IPS-20b (cell line): ENCODE measurements at regions not wholly inside any gene's neighbourhood (a gene's known extent, or its start where the extent isn't known, plus 50 kb on each side); places are given as distances from the start of the nearest gene placed in this dataset.

Experiments
- H3K27ac ChIP-seq: one replicate; pipeline ENCODE4 v1.5.1; 2013; ENCODE audit warnings: low read length
- H3K27me3 ChIP-seq: 2 replicates; pipeline ENCODE4 v1.6.1; 2013; ENCODE audit warnings: mild to moderate bottlenecking, low read length, inconsistent platforms; ENCODE audit not compliant: insufficient read depth
- H3K36me3 ChIP-seq: 2 replicates; pipeline ENCODE4 v1.6.1; 2013; ENCODE audit warnings: low read depth, mild to moderate bottlenecking, inconsistent platforms, low read length, moderate library complexity; ENCODE audit not compliant: insufficient read depth
- H3K4me1 ChIP-seq: 2 replicates; pipeline ENCODE4 v1.6.1; 2013; ENCODE audit warnings: mild to moderate bottlenecking, control low read depth, inconsistent platforms, low read length, moderate library complexity; ENCODE audit not compliant: insufficient read depth
- H3K4me3 ChIP-seq: 2 replicates; pipeline ENCODE4 v1.5.1; 2013; ENCODE audit warnings: mild to moderate bottlenecking, low read length, inconsistent platforms
- H3K9ac ChIP-seq: 2 replicates; pipeline ENCODE4 v1.6.1; 2013; ENCODE audit warnings: low read depth, mild to moderate bottlenecking, inconsistent platforms, low read length, moderate library complexity
- H3K9me3 ChIP-seq: 2 replicates; pipeline ENCODE4 v1.6.1; 2013; ENCODE audit warnings: mild to moderate bottlenecking, low read depth, low read length, inconsistent platforms; ENCODE audit not compliant: insufficient read depth

DNA sequence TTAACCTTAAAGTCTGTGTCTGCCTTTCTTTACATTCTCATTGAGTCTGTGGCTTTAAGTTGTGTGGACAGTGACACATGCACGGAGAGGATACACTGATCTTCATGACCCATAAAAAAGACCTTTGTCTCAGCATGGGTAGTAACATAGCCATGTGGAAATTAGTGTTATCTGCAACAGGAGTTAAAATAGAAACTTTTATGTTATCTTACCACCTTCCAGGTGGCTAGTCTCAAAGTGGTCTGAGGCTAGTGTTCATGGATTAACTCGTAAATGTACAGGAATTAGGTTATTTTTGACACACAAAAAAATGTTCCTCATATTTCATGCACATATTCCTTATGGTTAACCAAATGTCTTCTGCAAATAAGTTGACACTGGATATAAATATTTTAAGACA lies 607.0 kb downstream of the ISL1 start:
- Histone ChIP-seq H3K4me1 (no peaks in the 10 kb centered on the region), H3K36me3 (no peaks in the 10 kb centered on the region)

DNA sequence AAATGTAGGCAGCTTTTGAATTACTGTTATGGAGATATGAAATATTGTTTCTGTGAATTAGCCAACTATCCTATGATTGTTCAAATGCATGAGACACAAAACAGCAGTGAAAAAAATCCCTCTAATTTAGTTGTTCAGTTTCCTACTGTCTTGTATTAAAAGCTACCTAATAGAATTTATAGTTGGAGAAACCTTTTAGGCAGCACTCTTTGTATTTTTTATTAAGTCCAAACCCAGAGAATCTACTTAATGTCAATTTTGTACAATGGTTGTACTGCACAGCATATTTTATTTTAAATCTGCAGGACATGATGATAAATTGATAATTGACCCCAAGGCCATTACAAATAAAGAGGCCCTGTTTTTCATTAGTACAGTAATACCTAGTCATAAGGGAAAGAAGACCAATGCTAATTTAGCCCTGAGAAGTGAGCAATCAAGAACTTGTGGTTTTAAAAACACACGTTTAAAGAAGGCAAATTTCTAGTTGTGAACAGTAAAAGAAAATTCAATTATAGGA lies 607.5 kb downstream of the ISL1 start:
- no peaks in the 10 kb centered on the region for H3K4me1 ChIP-seq
- H3K36me3 ChIP-seq = no peaks in the 10 kb centered on the region
- peaks cover 5% of the 10 kb centered on the region; the same call in 1 of the 2 replicates for H3K27me3 ChIP-seq
- H3K9me3 ChIP-seq = no peaks in the 10 kb centered on the region
- H3K27ac ChIP-seq = no peak overlapping the region
- H3K9ac ChIP-seq = no peak overlapping the region
- H3K4me3 ChIP-seq = no peak overlapping the region

More for the DNA sequence above, 607.0 kb downstream of the ISL1 start:
- no peak overlapping the region for H3K9ac ChIP-seq
- H3K4me3 ChIP-seq = no peak overlapping the region
- H3K27ac ChIP-seq = no peak overlapping the region
- no peaks in the 10 kb centered on the region for H3K9me3 ChIP-seq
- peaks cover 5% of the 10 kb centered on the region; the same call in 1 of the 2 replicates for H3K27me3 ChIP-seq

DNA sequence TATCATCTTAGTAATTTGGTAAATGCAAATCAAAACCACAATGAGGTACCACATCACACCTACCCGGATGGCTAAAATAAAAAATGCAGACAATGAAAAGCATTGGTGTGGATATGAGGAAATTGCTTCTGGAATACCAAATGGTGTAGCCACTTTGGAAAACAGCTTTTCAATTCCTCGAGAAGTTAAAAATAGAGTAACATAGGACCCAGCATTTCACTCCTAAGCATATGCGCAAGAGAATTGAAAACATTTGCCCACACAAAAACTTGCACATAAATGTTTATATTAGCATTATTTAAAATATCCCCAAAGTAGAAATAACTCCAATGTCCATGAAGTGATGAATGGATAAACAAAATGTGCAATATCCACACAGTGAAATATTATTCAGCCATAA lies 608.7 kb downstream of the ISL1 start:
- no peak overlapping the region for H3K27ac ChIP-seq
- no peak overlapping the region for H3K4me3 ChIP-seq
- H3K27me3 ChIP-seq = peaks cover 5% of the 10 kb centered on the region; the same call in 1 of the 2 replicates
- no peaks in the 10 kb centered on the region for H3K4me1 ChIP-seq
- no peaks in the 10 kb centered on the region for H3K9me3 ChIP-seq
- no peak overlapping the region for H3K9ac ChIP-seq
- H3K36me3 ChIP-seq = no peaks in the 10 kb centered on the region

DNA sequence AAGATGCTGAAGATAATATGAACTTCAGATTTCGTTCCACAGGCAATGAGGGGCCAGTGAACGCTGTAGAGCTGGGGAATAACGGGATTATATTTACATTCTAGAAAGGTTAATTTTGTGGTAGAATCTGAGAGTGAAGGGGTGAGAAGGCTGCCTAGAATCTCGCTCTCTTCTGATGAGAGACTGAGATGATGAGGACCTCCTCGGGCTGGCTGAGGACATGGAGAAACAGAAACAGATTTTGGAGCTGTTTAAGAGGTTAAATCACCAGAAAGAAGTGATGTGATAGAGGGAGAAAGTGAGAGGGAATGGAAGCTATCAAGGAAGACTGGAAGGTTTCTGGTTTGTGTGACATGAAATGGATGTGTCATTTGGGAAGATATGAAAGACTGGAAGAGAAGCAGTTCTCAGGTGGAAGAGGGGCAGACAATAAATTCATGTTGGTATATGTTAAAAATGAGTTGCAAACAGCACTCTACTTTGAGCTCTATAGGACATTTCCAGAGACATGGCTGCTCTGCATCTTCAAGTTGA lies 612.6 kb downstream of the ISL1 start:
- H3K9me3 ChIP-seq = no peaks in the 10 kb centered on the region
- H3K36me3 ChIP-seq = no peaks in the 10 kb centered on the region
- H3K4me3 ChIP-seq = no peak overlapping the region
- H3K4me1 ChIP-seq = no peaks in the 10 kb centered on the region
- peaks cover 4% of the 10 kb centered on the region for H3K27me3 ChIP-seq
- no peak overlapping the region for H3K27ac ChIP-seq
- no peak overlapping the region for H3K9ac ChIP-seq

DNA sequence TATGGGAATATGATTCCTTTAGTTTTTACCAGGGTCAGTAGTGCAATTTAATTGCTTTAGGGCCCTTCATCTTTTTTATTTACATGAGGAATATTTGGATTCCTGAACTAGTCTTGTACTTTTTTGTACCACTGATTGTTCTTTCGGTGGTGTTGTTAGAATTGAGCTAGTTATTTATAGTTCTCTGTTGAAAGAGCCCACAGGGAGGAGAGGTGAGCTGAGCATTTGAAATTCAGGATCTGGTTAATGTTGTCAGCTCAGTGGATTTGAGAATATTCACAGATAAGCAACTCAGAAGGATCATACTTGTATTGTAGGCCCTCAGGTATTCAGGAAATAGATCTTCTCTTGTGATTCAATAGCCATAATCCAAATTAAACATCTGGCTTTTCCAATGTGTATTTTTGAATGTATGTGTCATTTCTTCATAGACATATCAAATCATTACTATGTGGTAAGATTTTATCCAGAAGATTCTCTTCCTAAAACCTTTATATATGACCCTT lies 613.2 kb downstream of the ISL1 start:
- Histone ChIP-seq H3K27ac (no peak overlapping the region), H3K9ac (no peak overlapping the region), H3K27me3 (peaks cover 4% of the 10 kb centered on the region), H3K4me3 (no peak overlapping the region), H3K9me3 (no peaks in the 10 kb centered on the region), H3K4me1 (no peaks in the 10 kb centered on the region), H3K36me3 (no peaks in the 10 kb centered on the region)

DNA sequence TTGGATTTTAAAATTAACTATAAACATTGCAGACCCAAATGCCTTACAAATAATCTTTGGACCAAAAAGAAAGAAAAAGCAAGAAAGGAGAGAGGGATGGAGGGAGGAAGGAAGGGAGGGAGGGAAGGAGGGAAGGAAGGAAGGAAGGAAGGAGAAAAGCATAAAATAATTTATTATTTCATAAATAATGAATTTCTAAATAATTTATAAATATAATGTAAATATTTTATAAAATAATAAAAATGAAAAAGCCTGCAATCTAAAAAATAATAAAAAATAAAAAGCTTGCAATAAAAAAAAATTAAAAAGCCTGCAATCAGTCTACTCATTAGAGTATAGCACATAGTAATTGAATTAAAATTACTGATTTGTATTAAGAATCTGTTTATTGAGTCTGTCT lies 614.3 kb downstream of the ISL1 start:
- H3K4me3 ChIP-seq = no peak overlapping the region
- H3K9ac ChIP-seq = no peak overlapping the region
- H3K4me1 ChIP-seq = no peaks in the 10 kb centered on the region
- no peak overlapping the region for H3K27ac ChIP-seq
- H3K9me3 ChIP-seq = no peaks in the 10 kb centered on the region
- peaks cover 4% of the 10 kb centered on the region for H3K27me3 ChIP-seq
- no peaks in the 10 kb centered on the region for H3K36me3 ChIP-seq

DNA sequence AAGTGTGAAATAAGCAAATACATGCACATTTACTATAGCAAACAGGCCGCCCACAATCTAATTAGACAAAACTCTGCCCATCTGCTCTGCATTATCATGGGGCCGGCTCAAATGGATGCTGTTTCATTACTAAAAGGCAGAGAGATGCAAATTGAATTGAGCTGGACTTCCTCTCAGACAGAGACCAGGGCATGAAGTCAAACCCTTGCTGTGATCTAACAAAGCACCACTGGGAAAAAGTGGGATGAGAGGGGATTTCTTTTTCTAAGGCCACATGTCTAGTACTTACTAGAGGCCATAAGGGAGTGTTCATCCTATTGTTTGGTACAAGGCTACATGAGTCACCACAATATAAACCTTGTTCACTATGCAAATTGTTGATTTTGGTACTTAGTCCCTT lies 614.7 kb downstream of the ISL1 start:
- no peaks in the 10 kb centered on the region for H3K4me1 ChIP-seq
- no peak overlapping the region for H3K4me3 ChIP-seq
- no peak overlapping the region for H3K9ac ChIP-seq
- no peaks in the 10 kb centered on the region for H3K36me3 ChIP-seq
- H3K27me3 ChIP-seq = peaks cover 4% of the 10 kb centered on the region
- no peaks in the 10 kb centered on the region for H3K9me3 ChIP-seq
- H3K27ac ChIP-seq = no peak overlapping the region

DNA sequence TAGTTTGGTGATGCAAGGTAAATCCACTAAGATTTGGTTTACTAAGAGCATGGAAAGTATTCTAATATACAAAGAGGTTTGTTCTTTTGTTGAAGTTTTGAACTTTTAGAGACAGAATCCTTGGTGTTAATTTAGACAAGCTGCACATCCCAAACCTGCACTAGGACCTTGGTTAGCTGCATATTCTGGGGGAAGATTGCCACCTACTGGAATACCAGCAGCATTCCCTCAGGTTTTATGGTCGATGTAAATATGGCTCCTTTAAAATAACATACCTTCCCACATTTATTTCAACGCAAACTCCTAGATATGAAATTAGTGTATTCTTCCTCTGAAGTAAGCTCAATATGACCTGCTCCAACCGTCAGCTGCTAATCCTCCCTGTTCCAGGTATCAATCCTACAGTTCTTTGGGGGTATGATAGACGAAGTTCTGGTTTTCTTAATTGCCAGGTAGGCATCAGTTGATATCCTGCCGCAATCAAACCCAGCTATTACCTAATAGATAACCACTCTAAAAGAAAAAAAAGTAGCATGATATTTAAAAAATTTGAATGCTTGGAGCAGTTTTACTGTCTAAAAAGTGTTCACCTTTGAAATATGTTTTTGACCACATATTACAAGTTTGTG lies 624.1 kb downstream of the ISL1 start:
- no peak overlapping the region for H3K27ac ChIP-seq
- no peaks in the 10 kb centered on the region for H3K36me3 ChIP-seq
- H3K9me3 ChIP-seq = no peaks in the 10 kb centered on the region
- no peak overlapping the region for H3K4me3 ChIP-seq
- no peaks in the 10 kb centered on the region for H3K4me1 ChIP-seq
- no peak overlapping the region for H3K9ac ChIP-seq
- H3K27me3 ChIP-seq = no peaks in the 10 kb centered on the region; the same call in 1 of the 2 replicates

DNA sequence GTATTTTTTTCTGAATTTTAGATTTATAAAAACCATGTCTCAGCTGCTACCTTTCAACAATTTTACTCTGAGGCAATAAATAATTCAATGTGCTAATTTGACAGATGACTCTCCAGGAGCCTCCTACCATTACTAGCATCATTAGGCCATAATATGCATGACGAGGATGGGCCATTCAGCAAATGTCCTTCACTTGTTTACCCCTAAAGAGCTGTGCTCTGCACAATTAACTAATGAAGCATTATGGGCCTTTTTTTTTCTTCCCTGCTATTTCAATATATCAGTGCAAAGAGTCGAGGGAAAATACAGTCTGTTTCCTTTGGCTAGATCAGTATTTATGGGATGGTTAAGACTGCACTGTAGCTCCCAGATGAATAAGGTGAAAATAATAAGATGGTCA lies 627.2 kb downstream of the ISL1 start:
- no peaks in the 10 kb centered on the region for H3K9me3 ChIP-seq
- H3K36me3 ChIP-seq = no peaks in the 10 kb centered on the region

DNA sequence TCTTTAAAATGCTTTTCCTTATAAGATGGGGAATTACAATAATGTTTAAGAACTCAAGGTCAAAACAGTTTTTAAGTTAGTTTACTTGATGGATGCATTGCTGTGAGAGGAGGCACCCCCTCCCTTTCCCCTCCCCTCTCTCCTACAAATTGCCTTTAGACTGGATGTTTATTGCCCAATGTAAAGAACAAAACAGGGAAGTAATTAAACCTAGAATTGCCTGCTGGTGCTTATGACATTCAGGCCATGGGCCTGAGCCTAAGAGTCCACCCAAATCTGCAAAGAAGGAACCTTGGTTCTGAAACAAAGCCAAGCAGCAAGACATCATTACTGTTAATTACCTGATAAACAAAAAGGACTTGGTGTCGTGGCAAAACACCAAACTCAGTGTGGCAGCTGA lies 630.3 kb downstream of the ISL1 start:
- H3K4me3 ChIP-seq = no peak overlapping the region
- H3K9ac ChIP-seq = no peak overlapping the region
- H3K36me3 ChIP-seq = no peaks in the 10 kb centered on the region
- H3K4me1 ChIP-seq = peaks cover 3% of the 10 kb centered on the region; the same call in 1 of the 2 replicates
- no peaks in the 10 kb centered on the region for H3K27me3 ChIP-seq
- no peaks in the 10 kb centered on the region for H3K9me3 ChIP-seq
- no peak overlapping the region for H3K27ac ChIP-seq

More for the DNA sequence above, 627.2 kb downstream of the ISL1 start:
- peaks cover 3% of the 10 kb centered on the region; the same call in 1 of the 2 replicates for H3K4me1 ChIP-seq
- no peaks in the 10 kb centered on the region for H3K27me3 ChIP-seq
- H3K27ac ChIP-seq = no peak overlapping the region
- H3K9ac ChIP-seq = no peak overlapping the region
- no peak overlapping the region for H3K4me3 ChIP-seq

DNA sequence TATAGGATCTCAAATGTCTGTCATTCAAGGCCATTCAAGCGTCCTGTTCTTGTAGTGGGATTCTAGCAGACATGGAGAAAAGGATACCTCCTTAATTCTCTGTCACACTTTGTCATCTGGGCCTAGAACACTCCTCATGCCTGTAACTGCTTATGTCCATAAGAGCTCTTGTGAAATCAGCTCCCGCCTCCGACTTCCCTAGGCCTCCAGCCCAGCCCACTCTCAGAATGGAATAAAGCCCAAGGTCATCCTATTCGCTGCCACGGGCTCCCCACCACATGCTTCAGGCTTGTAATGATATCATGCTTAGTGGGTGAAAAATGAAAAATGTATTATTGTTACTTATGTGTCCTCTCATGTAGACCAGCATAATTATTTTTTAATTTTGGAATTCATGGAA lies 632.5 kb downstream of the ISL1 start:
- Histone ChIP-seq H3K9me3 (no peaks in the 10 kb centered on the region), H3K27ac (no peak overlapping the region), H3K4me1 (peaks cover 3% of the 10 kb centered on the region; the same call in 1 of the 2 replicates), H3K9ac (no peak overlapping the region), H3K36me3 (no peaks in the 10 kb centered on the region), H3K4me3 (no peak overlapping the region), H3K27me3 (no peaks in the 10 kb centered on the region)

DNA sequence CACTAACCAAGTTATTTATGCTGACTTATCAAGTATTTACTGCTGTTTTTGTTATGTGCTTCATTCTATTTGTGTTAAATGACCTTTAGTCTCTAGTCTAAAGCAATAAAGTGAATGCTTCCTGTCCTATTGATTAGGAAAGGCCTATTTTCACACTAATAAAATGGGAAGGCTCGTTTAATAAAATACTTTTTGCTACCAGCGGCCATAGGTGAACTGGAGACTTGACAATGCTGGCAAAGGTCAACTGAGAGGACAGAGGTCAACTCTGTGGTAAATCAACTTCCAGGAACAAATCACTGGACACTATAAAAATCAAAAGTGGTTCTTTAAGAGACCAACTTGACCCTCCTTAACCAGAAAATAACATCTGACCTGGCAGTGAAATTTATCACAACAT lies 634.3 kb downstream of the ISL1 start:
- H3K27ac ChIP-seq = no peak overlapping the region
- peaks cover 3% of the 10 kb centered on the region; the same call in 1 of the 2 replicates for H3K4me1 ChIP-seq
- no peaks in the 10 kb centered on the region for H3K9me3 ChIP-seq
- H3K9ac ChIP-seq = no peak overlapping the region
- no peak overlapping the region for H3K4me3 ChIP-seq
- H3K27me3 ChIP-seq = no peaks in the 10 kb centered on the region
- H3K36me3 ChIP-seq = no peaks in the 10 kb centered on the region
